ENCODE measurements at regions not wholly inside any gene's neighbourhood (a gene's known extent, or its start where the extent isn't known, plus 50 kb on each side); places are given as distances from the start of the nearest gene placed in this dataset.

DNA sequence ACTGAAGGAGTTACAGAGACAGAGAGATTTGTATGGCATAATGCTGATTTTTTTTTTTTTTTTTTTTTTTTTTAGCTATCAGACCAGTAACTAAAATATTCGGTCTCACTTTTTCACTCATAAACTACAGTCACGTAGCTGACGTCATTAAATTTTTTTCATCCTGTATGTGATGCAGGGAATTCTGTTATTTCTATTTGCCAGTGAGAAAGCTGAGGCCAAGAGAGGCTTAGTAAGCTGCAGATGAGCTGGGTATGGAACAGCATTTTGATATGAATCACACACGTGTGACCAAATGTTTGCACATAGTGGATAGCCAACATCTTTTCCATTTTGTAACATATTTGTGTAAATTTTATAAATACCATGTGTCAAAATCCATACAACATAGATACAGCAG lies 79.1 kb upstream of the EPB41L3 start:
- no peak for ATAC-seq (replicated peaks)
- H3K27me3 Mint-ChIP-seq = peaks cover 0 to 4% of the 10 kb centered on the region in 2 donors
- H3K36me3 Mint-ChIP-seq (ENCODE audit: insufficient read depth) = no peaks in the 10 kb centered on the region
- no peak overlapping the region for H3K4me3 Mint-ChIP-seq
- H3K9me3 Mint-ChIP-seq = no peaks in the 10 kb centered on the region
- DNase-seq = no peak
- H3K4me1 Mint-ChIP-seq (ENCODE audit: low read depth in 2 of 2) = no peaks in the 10 kb centered on the region
- no peak overlapping the region for H3K27ac Mint-ChIP-seq

GRCh38 chr18:5620289-5620688 lies 76.5 kb upstream of the EPB41L3 start:
- no peak overlapping the region for H3K27ac Mint-ChIP-seq
- ATAC-seq (replicated peaks) = no peak
- no peak overlapping the region for H3K4me3 Mint-ChIP-seq
- DNase-seq = no peak
- no peaks in the 10 kb centered on the region for H3K9me3 Mint-ChIP-seq
- H3K4me1 Mint-ChIP-seq (ENCODE audit: low read depth in 2 of 2) = no peaks in the 10 kb centered on the region
- H3K27me3 Mint-ChIP-seq = peaks cover 0 to 7% of the 10 kb centered on the region in 2 donors
- H3K36me3 Mint-ChIP-seq (ENCODE audit: insufficient read depth) = no peaks in the 10 kb centered on the region

DNA sequence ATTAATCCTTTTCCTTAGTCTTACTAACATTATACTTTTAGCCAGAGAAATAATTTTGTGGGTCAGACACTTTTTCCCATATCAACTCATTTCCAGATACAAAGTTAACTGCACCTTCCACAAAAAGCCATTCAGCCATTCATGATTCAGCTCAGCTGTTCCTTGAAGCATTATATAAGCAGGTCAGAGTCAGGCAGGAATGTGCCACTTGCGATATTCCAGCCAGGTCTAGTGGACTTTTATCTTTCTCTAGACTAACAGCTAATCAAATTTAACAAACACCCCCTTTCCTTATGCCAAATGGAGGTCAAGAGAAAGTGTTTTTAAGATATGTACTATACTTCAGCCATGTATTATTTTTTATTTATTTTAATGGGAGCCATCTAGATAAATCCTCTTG lies 75.6 kb upstream of the EPB41L3 start:
- Mint-ChIP-seq H3K4me1 (ENCODE audit: low read depth in 2 of 2) (no peaks in the 10 kb centered on the region), H3K27ac (no peak overlapping the region), H3K27me3 (peaks cover 0 to 7% of the 10 kb centered on the region in 2 donors), H3K4me3 (no peak overlapping the region), H3K36me3 (ENCODE audit: insufficient read depth) (no peaks in the 10 kb centered on the region), H3K9me3 (no peaks in the 10 kb centered on the region)
- DNase-seq (no peak), ATAC-seq (replicated peaks) (no peak)

DNA sequence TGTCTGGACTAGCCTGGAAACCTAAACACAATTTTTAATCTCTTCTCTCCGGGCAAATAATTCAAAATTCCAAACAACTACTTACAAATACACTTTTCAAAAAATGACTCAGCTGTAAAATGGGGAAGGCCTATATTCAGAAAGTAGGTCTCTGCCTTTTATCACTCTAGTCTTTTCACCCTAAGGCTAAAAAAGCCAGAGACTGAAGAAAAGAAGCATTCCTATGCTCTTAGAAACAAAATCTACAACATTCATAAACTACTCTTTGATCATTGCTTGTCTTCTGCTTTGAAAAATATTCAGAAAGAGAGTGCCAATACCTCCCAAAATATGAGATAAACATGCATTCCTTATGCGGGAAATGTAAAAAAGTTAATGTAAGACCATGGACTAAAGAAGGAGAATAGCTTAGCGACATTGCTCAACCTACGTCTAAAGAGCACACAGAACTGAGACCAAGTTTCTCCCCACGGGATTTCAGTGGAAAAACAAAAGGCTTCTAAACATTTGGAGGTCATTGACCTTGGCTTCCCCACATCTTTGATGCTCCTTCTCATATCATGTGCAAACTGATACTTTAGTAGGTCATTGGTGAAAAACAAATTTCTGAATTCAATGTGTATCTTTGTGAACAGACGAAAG lies 74.4 kb upstream of the EPB41L3 start:
- peaks cover 0 to 7% of the 10 kb centered on the region in 2 donors for H3K27me3 Mint-ChIP-seq
- H3K27ac Mint-ChIP-seq = no peak overlapping the region
- DNase-seq = no peak
- H3K9me3 Mint-ChIP-seq = no peaks in the 10 kb centered on the region
- ATAC-seq (replicated peaks) = no peak
- no peaks in the 10 kb centered on the region for H3K36me3 Mint-ChIP-seq (ENCODE audit: insufficient read depth)
- no peaks in the 10 kb centered on the region for H3K4me1 Mint-ChIP-seq (ENCODE audit: low read depth in 2 of 2)
- H3K4me3 Mint-ChIP-seq = no peak overlapping the region

DNA sequence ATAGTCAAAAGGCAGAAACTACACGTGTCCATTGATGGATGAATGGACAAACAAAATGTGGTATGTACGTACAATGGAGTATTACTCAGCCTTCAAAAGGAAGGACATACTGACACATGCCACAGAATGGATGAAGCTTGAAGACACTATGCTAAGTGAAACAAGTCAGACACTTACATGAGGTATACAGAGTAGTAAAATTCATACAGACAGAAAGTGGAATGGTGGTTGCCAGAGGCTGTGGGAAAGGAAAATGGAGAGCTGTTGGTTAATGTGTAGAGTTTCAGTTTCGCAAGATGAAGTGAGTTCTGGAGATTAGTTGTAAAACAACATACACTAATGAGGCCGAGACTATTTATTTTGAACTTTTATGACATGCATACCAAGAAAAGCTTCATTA lies 67.4 kb upstream of the EPB41L3 start:
- no peak overlapping the region for H3K4me3 Mint-ChIP-seq
- H3K9me3 Mint-ChIP-seq = no peaks in the 10 kb centered on the region
- DNase-seq (no peak), ATAC-seq (replicated peaks) (no peak)
- H3K36me3 Mint-ChIP-seq (ENCODE audit: insufficient read depth) = no peaks in the 10 kb centered on the region
- peaks cover 0 to 6% of the 10 kb centered on the region in 2 donors for H3K27me3 Mint-ChIP-seq
- no peaks in the 10 kb centered on the region for H3K4me1 Mint-ChIP-seq (ENCODE audit: low read depth in 2 of 2)
- no peak overlapping the region for H3K27ac Mint-ChIP-seq

DNA sequence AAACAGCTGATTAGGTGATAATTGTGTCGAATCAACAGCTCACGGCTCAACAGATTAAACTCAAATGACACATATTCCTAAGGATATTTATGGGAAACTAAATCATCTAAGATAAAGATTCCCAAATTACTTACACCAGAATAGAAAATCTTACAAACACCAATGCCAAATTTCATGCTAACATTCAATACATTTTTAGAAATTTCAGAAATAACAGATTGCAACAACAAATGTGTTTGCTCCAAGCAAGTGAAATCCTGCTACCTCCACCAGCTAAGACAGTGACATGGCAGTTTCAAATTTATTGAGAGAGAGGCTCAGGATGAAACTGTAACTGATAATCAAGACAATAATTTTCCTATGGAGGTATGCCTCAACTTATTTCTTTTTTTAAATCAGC lies 65.0 kb upstream of the EPB41L3 start:
- DNase-seq (no peak), ATAC-seq (replicated peaks) (no peak)
- Mint-ChIP-seq H3K36me3 (ENCODE audit: insufficient read depth) (no peaks in the 10 kb centered on the region), H3K9me3 (no peaks in the 10 kb centered on the region), H3K4me3 (no peak overlapping the region), H3K4me1 (ENCODE audit: low read depth in 2 of 2) (no peaks in the 10 kb centered on the region), H3K27me3 (no peaks in the 10 kb centered on the region), H3K27ac (no peak overlapping the region)

- ATAC-seq (replicated peaks) = no peak
- Mint-ChIP-seq H3K9me3 (no peaks in the 10 kb centered on the region), H3K27me3 (no peaks in the 10 kb centered on the region), H3K27ac (no peak overlapping the region), H3K4me1 (ENCODE audit: low read depth in 2 of 2) (no peaks in the 10 kb centered on the region), H3K36me3 (ENCODE audit: insufficient read depth) (no peaks in the 10 kb centered on the region), H3K4me3 (no peak overlapping the region)
- DNase-seq = no peak
Measured at GRCh38 chr18:5606951-5607350, 63.2 kb upstream of the EPB41L3 start.

GRCh38 chr18:5604778-5605177 lies 61.0 kb upstream of the EPB41L3 start:
- H3K27ac Mint-ChIP-seq = no peak overlapping the region
- H3K36me3 Mint-ChIP-seq (ENCODE audit: insufficient read depth) = peaks cover 3% of the 10 kb centered on the region
- ATAC-seq (replicated peaks) = no peak
- H3K4me3 Mint-ChIP-seq = no peak overlapping the region
- no peak for DNase-seq
- no peaks in the 10 kb centered on the region for H3K9me3 Mint-ChIP-seq
- H3K27me3 Mint-ChIP-seq = no peaks in the 10 kb centered on the region
- no peaks in the 10 kb centered on the region for H3K4me1 Mint-ChIP-seq (ENCODE audit: low read depth in 2 of 2)

DNA sequence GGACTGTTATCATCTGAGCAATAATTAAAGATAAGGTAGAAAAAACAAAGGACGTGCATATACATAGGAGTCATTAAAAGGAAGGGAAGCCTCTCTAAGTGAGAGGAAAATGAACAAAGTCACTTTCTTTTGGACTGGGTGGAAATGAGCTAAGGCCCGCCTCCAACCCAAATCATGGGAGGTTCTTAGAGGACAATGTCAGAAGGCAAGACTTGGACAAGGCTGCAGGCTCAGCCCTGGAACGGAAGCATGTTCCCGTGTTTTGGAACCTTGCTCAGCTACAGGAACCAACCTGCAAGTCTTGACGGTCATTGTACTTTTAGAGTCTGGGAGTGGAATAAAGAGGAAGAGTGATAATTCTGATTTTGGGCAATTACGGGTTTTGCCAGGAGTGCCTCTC lies 59.4 kb upstream of the EPB41L3 start:
- Mint-ChIP-seq H3K4me1 (ENCODE audit: low read depth in 2 of 2) (no peaks in the 10 kb centered on the region), H3K27ac (no peak overlapping the region), H3K4me3 (no peak overlapping the region), H3K9me3 (no peaks in the 10 kb centered on the region), H3K27me3 (no peaks in the 10 kb centered on the region), H3K36me3 (ENCODE audit: insufficient read depth) (peaks cover 3% of the 10 kb centered on the region)
- ATAC-seq (replicated peaks) = no peak
- DNase-seq = no peak

- DNase-seq (no peak), ATAC-seq (replicated peaks) (no peak)
- H3K27me3 Mint-ChIP-seq = no peaks in the 10 kb centered on the region
- H3K4me3 Mint-ChIP-seq = no peak overlapping the region
- H3K4me1 Mint-ChIP-seq (ENCODE audit: low read depth in 2 of 2) = no peaks in the 10 kb centered on the region
- H3K9me3 Mint-ChIP-seq = no peaks in the 10 kb centered on the region
- peaks cover 3% of the 10 kb centered on the region for H3K36me3 Mint-ChIP-seq (ENCODE audit: insufficient read depth)
- H3K27ac Mint-ChIP-seq = no peak overlapping the region
Measured at GRCh38 chr18:5601188-5601624, 57.4 kb upstream of the EPB41L3 start.

DNA sequence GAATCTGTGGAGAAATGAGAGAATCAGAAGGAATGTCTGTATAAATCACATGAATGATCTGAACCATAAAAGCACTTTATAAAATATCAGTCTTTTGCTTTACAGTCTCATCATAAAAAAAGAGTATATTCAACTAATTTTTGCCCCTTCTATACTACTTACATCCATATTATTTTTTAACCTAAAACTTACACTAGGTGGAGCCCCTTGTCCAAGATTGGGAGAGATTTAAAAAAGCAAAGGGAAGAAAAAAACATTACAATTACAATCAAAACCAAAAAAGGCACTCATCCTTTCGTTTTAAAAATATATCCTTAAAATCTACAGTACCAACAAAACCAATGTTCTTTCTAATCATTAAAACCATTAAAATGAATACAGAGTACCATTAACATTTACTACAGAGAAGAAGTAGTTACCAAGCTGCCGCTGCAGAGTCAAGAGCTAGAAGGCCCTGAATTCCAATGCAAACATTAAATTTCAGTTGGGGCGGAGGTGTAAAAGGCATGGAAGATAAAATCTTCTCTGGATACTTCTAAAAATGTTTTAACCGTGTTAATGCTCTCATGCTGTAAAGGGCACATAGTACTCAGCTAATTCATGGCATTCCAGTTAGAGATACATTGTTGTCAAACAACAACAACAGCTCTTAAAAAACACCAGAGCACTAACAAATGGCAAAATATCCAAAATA lies 56.7 kb upstream of the EPB41L3 start:
- no peaks in the 10 kb centered on the region for H3K27me3 Mint-ChIP-seq

GRCh38 chr18:5596585-5596984 lies 52.8 kb upstream of the EPB41L3 start:
- H3K36me3 Mint-ChIP-seq (ENCODE audit: insufficient read depth) = peaks cover under 1% of the 10 kb centered on the region
- peaks cover 0 to 3% of the 10 kb centered on the region in 2 donors for H3K9me3 Mint-ChIP-seq
- no peak for ATAC-seq (replicated peaks)
- no peak overlapping the region for H3K27ac Mint-ChIP-seq
- H3K4me1 Mint-ChIP-seq (ENCODE audit: low read depth in 2 of 2) = no peaks in the 10 kb centered on the region
- no peaks in the 10 kb centered on the region for H3K27me3 Mint-ChIP-seq
- DNase-seq = no peak
- no peak overlapping the region for H3K4me3 Mint-ChIP-seq

More for the DNA sequence above, 56.7 kb upstream of the EPB41L3 start:
- H3K4me3 Mint-ChIP-seq = no peak overlapping the region
- DNase-seq (no peak), ATAC-seq (replicated peaks) (no peak)
- no peaks in the 10 kb centered on the region for H3K9me3 Mint-ChIP-seq
- H3K36me3 Mint-ChIP-seq (ENCODE audit: insufficient read depth) = peaks cover 3% of the 10 kb centered on the region
- H3K4me1 Mint-ChIP-seq (ENCODE audit: low read depth in 2 of 2) = no peaks in the 10 kb centered on the region
- H3K27ac Mint-ChIP-seq = no peak overlapping the region
